Activated naive CD4-positive, alpha-beta T cell treated with anti-CD3 and anti-CD28 coated beads for 36 hours (primary cell): ENCODE measurements at regions not wholly inside any gene's neighbourhood (a gene's known extent, or its start where the extent isn't known, plus 50 kb on each side); places are given as distances from the start of the nearest gene placed in this dataset.

Source experiments
- CTCF ChIA-PET: fragments of 350-600 bp; sonication (Branson Sonifier 250); formaldehyde crosslinking; loops from one replicate; lab custom pipeline; 2021; ENCODE audit warnings: antibody characterized with exemption; lab: Charles Lee
- DNase-seq: peaks from one replicate; pipeline ENCODE4 v3.0.0-alpha.2; 2020
- H3K27ac Mint-ChIP-seq: one replicate; pipeline ENCODE4 v1.8.0; 2021; ENCODE audit warnings: mild to moderate bottlenecking, mixed read lengths
- H3K27me3 Mint-ChIP-seq: one replicate; pipeline ENCODE4 v1.8.0; 2021; ENCODE audit warnings: low read depth, mixed read lengths
- H3K36me3 Mint-ChIP-seq: one replicate; pipeline ENCODE4 v1.8.0; 2021; ENCODE audit warnings: low read depth, mixed read lengths
- H3K4me1 Mint-ChIP-seq: one replicate; pipeline ENCODE4 v1.8.0; 2021; ENCODE audit warnings: low read depth, mixed read lengths
- H3K4me3 Mint-ChIP-seq: one replicate; pipeline ENCODE4 v1.8.0; 2021; ENCODE audit warnings: mild to moderate bottlenecking, moderate library complexity, mixed read lengths
- H3K9me3 Mint-ChIP-seq: one replicate; pipeline ENCODE4 v1.8.0; 2021; ENCODE audit warnings: mixed read lengths
- intact Hi-C: fragments of 100-400 bp; cut with micrococcal nuclease; formaldehyde crosslinking; loops from one replicate; pipeline ENCODE4 v1.15.1; 2023

GRCh38 chr4:173761236-173761635, 231.2 kb upstream of the HAND2 start:
- H3K36me3 Mint-ChIP-seq = no peaks in the 10 kb centered on the region
- CTCF ChIA-PET = no interaction called here
- intact Hi-C loops = no loop called here

GRCh38 chr4:173758132-173758531, 228.1 kb upstream of the HAND2 start:
- H3K36me3 Mint-ChIP-seq = no peaks in the 10 kb centered on the region
- H3K4me3 Mint-ChIP-seq = no peak overlapping the region
- CTCF ChIA-PET = no interaction called here
- intact Hi-C loops = no loop called here
- no peaks in the 10 kb centered on the region for H3K4me1 Mint-ChIP-seq
- no peaks in the 10 kb centered on the region for H3K9me3 Mint-ChIP-seq
- H3K27ac Mint-ChIP-seq = no peak overlapping the region
- no peak for DNase-seq
- peaks cover 7% of the 10 kb centered on the region for H3K27me3 Mint-ChIP-seq

More at GRCh38 chr4:173761236-173761635, 231.2 kb upstream of the HAND2 start:
- no peak overlapping the region for H3K4me3 Mint-ChIP-seq
- no peak for DNase-seq
- H3K9me3 Mint-ChIP-seq = no peaks in the 10 kb centered on the region
- no peaks in the 10 kb centered on the region for H3K4me1 Mint-ChIP-seq
- H3K27me3 Mint-ChIP-seq = peaks cover 7% of the 10 kb centered on the region
- no peak overlapping the region for H3K27ac Mint-ChIP-seq

- no peak for DNase-seq
- no peaks in the 10 kb centered on the region for H3K4me1 Mint-ChIP-seq
- H3K36me3 Mint-ChIP-seq = no peaks in the 10 kb centered on the region
- H3K4me3 Mint-ChIP-seq = no peak overlapping the region
- intact Hi-C loops = no loop called here
- H3K27ac Mint-ChIP-seq = no peak overlapping the region
- H3K9me3 Mint-ChIP-seq = no peaks in the 10 kb centered on the region
- CTCF ChIA-PET = interaction anchor here (0.9 kb wide), 1 partner anchor 247 kb away, joined by 4 read pairs; no protein-coding TSS in a partner anchor
- H3K27me3 Mint-ChIP-seq = peaks cover 7% of the 10 kb centered on the region
These were observed 223.4 kb upstream of the HAND2 start for GRCh38 chr4:173753408-173753807.

GRCh38 chr4:173752610-173753230, 222.7 kb upstream of the HAND2 start:
- peak; percentile 47 for DNase-seq
- intact Hi-C loops = no loop called here
- Mint-ChIP-seq H3K4me3 (no peak overlapping the region), H3K4me1 (no peaks in the 10 kb centered on the region), H3K36me3 (no peaks in the 10 kb centered on the region), H3K9me3 (no peaks in the 10 kb centered on the region), H3K27ac (no peak overlapping the region), H3K27me3 (peaks cover 7% of the 10 kb centered on the region)
- CTCF ChIA-PET = interaction anchor here (0.7 kb wide), 1 partner anchor 38 kb away, joined by 3 read pairs; no protein-coding TSS in a partner anchor

GRCh38 chr4:173748353-173748752, 218.3 kb upstream of the HAND2 start:
- H3K4me3 Mint-ChIP-seq = no peak overlapping the region
- no peak overlapping the region for H3K27ac Mint-ChIP-seq
- peaks cover 7% of the 10 kb centered on the region for H3K27me3 Mint-ChIP-seq
- DNase-seq = no peak
- no peaks in the 10 kb centered on the region for H3K9me3 Mint-ChIP-seq
- H3K36me3 Mint-ChIP-seq = no peaks in the 10 kb centered on the region
- CTCF ChIA-PET = no interaction called here
- no peaks in the 10 kb centered on the region for H3K4me1 Mint-ChIP-seq
- intact Hi-C loops = loop anchor here (2.0 kb wide), 1 partner anchor 242 kb away; no protein-coding TSS in a partner anchor

- Mint-ChIP-seq H3K4me3 (no peak overlapping the region), H3K27ac (no peak overlapping the region), H3K4me1 (no peaks in the 10 kb centered on the region), H3K9me3 (no peaks in the 10 kb centered on the region), H3K36me3 (no peaks in the 10 kb centered on the region), H3K27me3 (peaks cover 7% of the 10 kb centered on the region)
- intact Hi-C loops = loop anchor here (2.0 kb wide), 1 partner anchor 241 kb away; no protein-coding TSS in a partner anchor
- CTCF ChIA-PET = no interaction called here
- no peak for DNase-seq
These were observed 217.7 kb upstream of the HAND2 start for GRCh38 chr4:173747537-173748257.

GRCh38 chr4:173746424-173746823, 216.4 kb upstream of the HAND2 start:
- CTCF ChIA-PET = no interaction called here
- no peak overlapping the region for H3K4me3 Mint-ChIP-seq
- peaks cover 7% of the 10 kb centered on the region for H3K27me3 Mint-ChIP-seq
- no peaks in the 10 kb centered on the region for H3K9me3 Mint-ChIP-seq
- H3K36me3 Mint-ChIP-seq = no peaks in the 10 kb centered on the region
- no peak for DNase-seq
- H3K27ac Mint-ChIP-seq = no peak overlapping the region
- intact Hi-C loops = no loop called here
- H3K4me1 Mint-ChIP-seq = no peaks in the 10 kb centered on the region

GRCh38 chr4:173745765-173746164, 215.7 kb upstream of the HAND2 start:
- Mint-ChIP-seq H3K4me3 (no peak overlapping the region), H3K36me3 (no peaks in the 10 kb centered on the region), H3K27me3 (peaks cover 7% of the 10 kb centered on the region), H3K27ac (no peak overlapping the region), H3K4me1 (no peaks in the 10 kb centered on the region), H3K9me3 (no peaks in the 10 kb centered on the region)
- CTCF ChIA-PET = no interaction called here
- no peak for DNase-seq
- intact Hi-C loops = no loop called here

- H3K4me3 Mint-ChIP-seq = no peak overlapping the region
- no peaks in the 10 kb centered on the region for H3K27me3 Mint-ChIP-seq
- CTCF ChIA-PET = no interaction called here
- DNase-seq = no peak
- no peak overlapping the region for H3K27ac Mint-ChIP-seq
- intact Hi-C loops = no loop called here
- no peaks in the 10 kb centered on the region for H3K9me3 Mint-ChIP-seq
- H3K36me3 Mint-ChIP-seq = no peaks in the 10 kb centered on the region
- H3K4me1 Mint-ChIP-seq = no peaks in the 10 kb centered on the region
These were observed 206.8 kb upstream of the HAND2 start for GRCh38 chr4:173736840-173737239.

- no peak overlapping the region for H3K4me3 Mint-ChIP-seq
These were observed 205.6 kb upstream of the HAND2 start for GRCh38 chr4:173735585-173735984.

GRCh38 chr4:173735049-173735448, 205.0 kb upstream of the HAND2 start:
- Mint-ChIP-seq H3K27me3 (no peaks in the 10 kb centered on the region), H3K27ac (no peak overlapping the region), H3K4me1 (no peaks in the 10 kb centered on the region), H3K4me3 (no peak overlapping the region), H3K36me3 (no peaks in the 10 kb centered on the region), H3K9me3 (no peaks in the 10 kb centered on the region)
- intact Hi-C loops = no loop called here
- DNase-seq = no peak
- CTCF ChIA-PET = no interaction called here

More at GRCh38 chr4:173735585-173735984, 205.6 kb upstream of the HAND2 start:
- no peaks in the 10 kb centered on the region for H3K9me3 Mint-ChIP-seq
- H3K4me1 Mint-ChIP-seq = no peaks in the 10 kb centered on the region
- no peaks in the 10 kb centered on the region for H3K27me3 Mint-ChIP-seq
- DNase-seq = no peak
- H3K27ac Mint-ChIP-seq = no peak overlapping the region
- intact Hi-C loops = no loop called here
- CTCF ChIA-PET = no interaction called here
- H3K36me3 Mint-ChIP-seq = no peaks in the 10 kb centered on the region

- H3K27ac Mint-ChIP-seq = no peak overlapping the region
- H3K9me3 Mint-ChIP-seq = peaks cover 6% of the 10 kb centered on the region
- CTCF ChIA-PET = no interaction called here
- intact Hi-C loops = no loop called here
- H3K36me3 Mint-ChIP-seq = no peaks in the 10 kb centered on the region
- no peak overlapping the region for H3K4me3 Mint-ChIP-seq
- no peak for DNase-seq
- H3K4me1 Mint-ChIP-seq = no peaks in the 10 kb centered on the region
- peaks cover 4% of the 10 kb centered on the region for H3K27me3 Mint-ChIP-seq
These were observed 201.2 kb upstream of the HAND2 start for GRCh38 chr4:173731257-173731656.

- CTCF ChIA-PET = no interaction called here
- H3K4me1 Mint-ChIP-seq = no peaks in the 10 kb centered on the region
- intact Hi-C loops = no loop called here
- H3K27ac Mint-ChIP-seq = no peak overlapping the region
- H3K36me3 Mint-ChIP-seq = no peaks in the 10 kb centered on the region
- H3K4me3 Mint-ChIP-seq = no peak overlapping the region
- peaks cover 5% of the 10 kb centered on the region for H3K27me3 Mint-ChIP-seq
- DNase-seq = no peak
- peaks cover 15% of the 10 kb centered on the region for H3K9me3 Mint-ChIP-seq
These were observed 192.0 kb upstream of the HAND2 start for GRCh38 chr4:173722075-173722474.
